Activated CD8-positive, alpha-beta memory T cell treated with anti-CD3 and anti-CD28 coated beads, Interleukin-2, amount 50 U/mL, for 24 hours (primary cell): ENCODE measurements at regions not wholly inside any gene's neighbourhood (a gene's known extent, or its start where the extent isn't known, plus 50 kb on each side); places are given as distances from the start of the nearest gene placed in this dataset.

Experiments
- DNase-seq: peaks from one replicate; pipeline ENCODE4 v3.0.0-alpha.2; 2020; ENCODE audit errors: extremely low read depth

DNA sequence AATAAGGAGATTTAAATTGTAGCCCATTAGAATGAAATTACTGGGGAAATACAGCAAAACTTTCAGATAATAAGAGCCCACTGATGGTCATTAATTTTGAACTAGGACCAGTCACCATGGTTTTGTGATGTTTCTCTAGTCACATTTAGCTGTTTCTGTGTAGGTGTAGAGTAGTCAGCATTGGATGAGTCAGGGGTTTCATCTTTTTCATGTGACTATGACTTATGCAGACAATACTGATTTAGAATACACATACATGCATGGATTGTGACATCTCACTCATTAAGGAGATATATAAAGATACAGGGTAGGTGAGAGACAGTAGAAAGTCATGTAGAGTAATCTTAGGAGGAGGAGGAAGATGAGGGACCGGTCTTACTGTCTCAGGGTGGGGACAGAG is 1192.7 kb downstream of the KCNT2 start:
- DNase-seq = no peak

DNA sequence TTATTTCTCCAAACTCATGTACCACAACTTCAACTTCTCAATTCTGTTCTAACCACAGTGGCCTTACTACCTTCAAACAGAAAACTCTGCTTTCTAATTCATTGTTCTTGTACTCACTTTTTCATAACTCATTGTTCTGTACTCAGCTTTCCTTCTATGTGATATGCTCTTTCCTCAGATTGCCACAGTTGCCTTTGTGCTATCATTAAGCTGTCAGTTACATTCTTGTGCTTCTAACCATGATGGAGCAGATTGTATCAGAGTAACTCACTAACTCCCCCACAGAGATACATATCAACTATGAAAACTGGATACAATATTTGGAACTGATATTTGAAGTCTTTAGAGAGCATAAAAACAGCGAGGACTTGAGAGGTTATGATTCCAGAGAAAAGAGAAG is 1213.7 kb downstream of the KCNT2 start:
- no peak for DNase-seq

DNA sequence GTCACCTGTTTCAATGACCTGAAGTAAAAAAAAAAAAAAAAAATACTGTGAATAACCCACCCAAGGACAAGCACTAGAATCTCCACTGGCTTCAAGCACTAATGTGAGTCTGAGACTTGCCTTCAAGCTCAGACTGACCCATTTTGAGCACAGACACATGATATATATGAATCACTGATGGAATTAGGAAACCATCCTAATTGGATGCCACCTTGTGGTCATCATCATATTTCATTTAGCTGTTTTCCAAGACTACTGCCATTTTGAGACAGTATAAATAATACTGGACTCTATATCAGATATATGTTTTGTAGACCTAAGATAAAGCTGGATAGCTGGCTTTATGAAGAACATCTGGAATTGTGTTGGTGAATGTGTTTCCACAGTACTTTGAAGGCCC is 1232.0 kb downstream of the KCNT2 start:
- no peak for DNase-seq

DNA sequence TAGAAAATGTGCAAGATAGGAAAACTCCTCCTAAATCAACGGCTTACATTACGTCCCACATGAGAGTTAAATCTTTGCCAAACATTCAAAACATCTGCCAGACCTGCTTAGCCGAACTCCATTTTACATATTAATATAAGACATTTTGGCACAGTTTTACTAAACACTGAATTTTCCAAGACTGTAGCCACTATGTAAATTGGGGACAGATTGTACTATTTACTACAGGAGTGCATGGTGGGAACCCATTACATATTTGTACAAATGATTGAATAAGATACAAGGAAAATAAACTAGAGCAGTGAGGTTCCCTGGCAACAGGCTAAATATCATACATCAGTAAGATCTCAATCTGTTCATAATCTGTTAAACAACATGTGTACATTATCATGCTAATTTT is 1234.4 kb downstream of the KCNT2 start:
- DNase-seq = no peak

DNA sequence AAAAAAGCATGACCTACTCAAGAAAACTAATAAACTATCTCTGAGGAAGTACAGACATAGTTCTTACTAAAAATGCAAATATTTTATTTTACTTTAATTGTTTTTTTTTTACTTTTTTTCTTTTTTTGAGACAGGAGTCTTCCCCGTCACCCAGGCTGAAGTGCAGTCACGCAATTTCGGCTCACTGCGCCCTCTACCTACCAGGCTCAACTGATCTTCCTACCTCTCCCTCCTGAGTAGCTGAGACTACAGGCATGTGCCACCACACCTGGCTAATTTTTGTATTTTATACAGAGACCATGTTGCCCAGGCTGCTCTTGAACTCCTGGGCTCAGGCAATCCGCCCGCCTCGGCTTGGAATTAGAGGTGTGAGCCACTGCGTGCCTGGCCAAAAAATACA is 1263.1 kb downstream of the KCNT2 start:
- no peak for DNase-seq

DNA sequence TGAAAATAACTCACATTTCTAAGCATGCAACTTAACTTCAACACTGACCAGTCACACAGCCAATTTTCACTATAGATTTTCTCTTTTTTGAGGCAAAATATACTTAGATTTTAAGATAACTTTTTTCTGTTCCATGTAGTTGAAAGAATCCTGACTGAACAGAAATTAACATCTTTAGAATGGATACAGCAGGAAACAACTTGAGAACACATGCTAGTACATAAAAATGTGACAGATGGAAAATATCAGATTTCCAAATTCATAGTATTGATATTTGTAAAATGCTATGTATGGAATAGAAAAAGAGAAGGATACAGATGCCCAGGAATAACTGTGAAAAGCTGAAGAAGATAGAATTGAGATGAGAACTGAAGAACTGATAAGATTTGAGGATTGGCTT is 1270.6 kb downstream of the KCNT2 start:
- no peak for DNase-seq

DNA sequence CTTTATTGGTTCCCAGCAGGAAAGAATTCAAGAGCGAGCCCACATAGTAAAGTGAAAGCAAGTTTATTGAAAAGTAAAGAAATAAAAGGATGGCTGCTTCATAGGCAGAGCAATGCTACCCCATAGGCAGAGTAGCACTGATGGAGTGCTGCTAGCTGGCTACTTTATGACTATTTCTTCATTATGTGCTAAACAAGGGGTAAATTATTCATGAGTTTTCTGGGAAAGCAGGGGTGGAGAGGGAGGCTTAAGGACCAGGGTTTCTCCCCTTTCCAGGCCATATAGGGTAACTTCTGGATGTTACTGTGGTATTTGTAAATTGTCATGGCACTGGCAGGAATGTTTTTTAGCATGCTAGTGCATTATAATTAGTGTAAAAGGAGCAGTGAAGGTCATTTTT is 1271.4 kb downstream of the KCNT2 start:
- no peak for DNase-seq

DNA sequence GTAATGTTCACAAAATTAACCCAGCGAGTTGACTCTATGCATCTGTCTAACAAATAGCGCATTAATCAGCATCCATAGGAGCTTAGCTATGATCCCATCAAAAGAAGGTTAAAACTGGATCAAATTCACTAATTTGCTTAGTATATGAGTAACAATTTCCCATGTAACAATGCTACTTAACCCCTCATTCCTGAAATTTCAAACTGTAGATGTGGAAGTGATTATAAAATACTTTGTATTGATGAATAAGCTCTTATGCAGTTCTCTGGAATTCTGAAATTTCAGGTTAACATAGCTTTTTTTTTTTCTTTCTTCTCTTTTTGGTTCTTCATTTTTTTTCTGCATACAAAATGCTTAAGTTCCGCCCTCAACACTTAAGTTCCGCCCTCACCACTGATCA is 1272.7 kb downstream of the KCNT2 start:
- DNase-seq = no peak

DNA sequence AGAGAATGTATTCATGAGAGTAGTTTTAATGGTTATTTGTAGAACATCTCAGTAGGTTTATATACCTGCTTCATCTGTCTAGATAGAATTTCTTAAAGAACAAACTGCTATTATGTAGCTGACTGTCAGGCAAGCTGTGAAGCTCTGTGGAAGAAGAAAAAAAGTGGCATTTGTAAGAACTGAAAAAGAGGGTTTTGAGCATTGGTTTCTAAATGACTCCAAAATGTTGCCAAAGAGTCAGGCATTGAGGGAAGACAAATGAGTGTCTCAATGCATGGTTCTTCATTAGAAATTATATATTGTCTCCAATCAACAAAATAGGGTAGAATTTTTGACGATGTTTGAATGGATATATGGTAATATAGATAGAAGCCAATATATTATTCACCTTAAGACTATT is 1276.1 kb downstream of the KCNT2 start:
- DNase-seq = no peak

DNA sequence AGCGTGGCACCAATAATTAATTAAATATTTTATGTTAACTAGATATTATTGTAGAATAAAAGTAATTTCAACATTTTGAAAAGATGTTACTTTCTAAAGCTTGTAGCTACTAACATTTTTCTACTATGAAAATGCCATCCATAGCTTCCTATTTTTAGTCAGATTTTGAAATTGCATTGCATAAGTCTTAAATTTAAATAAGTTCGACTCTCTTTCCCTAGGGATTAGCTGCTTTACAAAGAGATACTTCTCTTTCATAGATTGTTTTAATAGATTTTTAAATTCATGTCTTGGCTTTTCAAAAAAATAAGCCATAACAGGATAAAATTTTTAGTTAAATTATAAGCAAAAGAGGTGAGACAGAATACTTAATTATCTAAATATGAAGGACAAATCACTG is 1279.6 kb downstream of the KCNT2 start:
- no peak for DNase-seq

DNA sequence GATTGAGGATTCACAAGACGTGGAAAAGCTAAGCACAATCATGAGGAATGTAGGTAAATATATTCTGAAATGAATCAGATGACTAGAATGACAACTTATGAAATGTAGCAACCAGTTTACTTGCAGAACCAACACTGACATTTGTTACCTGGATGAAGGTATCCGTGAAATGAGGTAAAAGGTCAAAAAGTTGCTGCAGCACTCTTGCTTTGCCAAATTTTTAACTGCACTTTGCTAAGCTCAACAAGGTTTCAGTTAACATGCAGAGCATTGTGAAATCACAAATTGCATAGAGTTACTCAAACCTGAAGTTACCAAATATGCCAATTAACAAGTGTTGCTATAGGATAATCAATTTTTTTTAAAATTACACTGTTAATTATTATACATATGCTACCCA is 1280.1 kb downstream of the KCNT2 start:
- no peak for DNase-seq

DNA sequence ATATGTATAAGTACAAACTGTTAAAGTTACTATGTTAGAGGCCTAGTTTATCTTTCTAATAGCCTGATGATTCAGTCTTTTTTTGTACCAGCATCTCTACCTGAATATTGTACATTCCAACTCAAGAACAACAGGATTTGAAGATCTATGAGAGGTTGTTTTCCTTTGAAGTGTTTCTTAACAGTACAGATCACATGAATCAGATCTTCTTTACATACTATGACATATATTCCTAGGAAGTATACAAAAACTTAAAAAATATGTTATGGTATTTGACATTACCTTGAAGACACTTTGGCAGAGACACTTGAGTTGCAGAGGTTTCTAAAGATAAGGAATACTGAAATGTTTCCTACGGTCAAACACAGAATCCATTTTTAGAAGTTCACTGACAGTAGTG is 1280.9 kb downstream of the KCNT2 start:
- no peak for DNase-seq

DNA sequence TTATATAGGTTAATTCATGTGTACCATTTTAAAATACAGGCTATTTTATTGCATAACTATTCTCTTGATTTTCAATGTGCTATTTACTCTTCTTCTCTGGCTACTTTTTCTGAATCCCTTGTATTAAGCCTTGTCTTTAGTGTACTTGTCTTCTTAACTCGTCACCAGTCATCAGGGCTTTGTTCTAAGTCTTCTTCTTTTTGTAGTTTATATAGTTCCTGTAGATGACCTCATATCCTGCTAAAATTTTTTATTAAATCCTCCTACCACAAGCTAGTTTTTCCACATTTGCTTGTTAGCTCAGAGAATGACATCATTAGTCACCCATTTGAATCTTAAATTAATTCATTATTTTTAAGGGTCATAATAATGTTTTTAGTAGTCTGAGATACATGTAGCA is 1281.9 kb downstream of the KCNT2 start:
- no peak for DNase-seq

DNA sequence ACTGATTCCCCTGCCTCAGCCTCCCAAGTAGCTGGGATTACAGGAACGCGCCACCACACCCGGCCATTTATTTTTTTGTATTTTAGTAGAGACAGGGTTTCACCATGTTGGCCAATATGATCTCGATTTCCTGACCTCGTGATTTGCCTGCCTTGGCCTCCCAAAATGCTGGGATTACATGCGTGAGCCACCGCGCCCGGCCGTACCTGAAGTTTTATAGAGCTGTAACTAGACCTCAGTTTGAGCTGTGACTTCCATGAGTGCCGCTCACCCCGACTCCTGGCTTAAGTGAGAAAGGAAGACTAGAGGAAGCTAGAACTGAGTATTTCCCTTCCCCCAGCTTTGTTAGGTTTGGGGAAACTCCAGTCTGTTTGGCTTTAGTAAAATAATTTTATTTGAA is 1283.1 kb downstream of the KCNT2 start:
- no peak for DNase-seq

DNA sequence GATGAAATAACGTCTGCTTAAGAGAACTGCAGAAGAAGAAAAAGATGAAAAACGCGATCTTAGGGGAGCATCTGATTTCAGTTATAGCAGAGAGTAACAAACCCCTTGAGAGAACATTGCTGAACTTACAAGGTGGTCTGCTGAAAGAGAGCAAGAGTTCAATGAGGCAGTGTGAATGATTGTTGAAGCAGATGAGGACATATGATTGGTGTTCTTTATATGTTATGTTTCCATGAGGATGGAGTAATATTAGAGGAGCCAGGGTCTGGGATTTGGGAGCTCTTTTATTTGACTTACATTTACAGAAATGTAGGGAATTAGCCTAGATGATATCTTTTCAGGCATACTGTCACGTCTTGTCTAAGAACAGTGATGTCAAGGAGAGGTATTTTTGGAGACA is 1302.0 kb downstream of the KCNT2 start:
- no peak for DNase-seq

DNA sequence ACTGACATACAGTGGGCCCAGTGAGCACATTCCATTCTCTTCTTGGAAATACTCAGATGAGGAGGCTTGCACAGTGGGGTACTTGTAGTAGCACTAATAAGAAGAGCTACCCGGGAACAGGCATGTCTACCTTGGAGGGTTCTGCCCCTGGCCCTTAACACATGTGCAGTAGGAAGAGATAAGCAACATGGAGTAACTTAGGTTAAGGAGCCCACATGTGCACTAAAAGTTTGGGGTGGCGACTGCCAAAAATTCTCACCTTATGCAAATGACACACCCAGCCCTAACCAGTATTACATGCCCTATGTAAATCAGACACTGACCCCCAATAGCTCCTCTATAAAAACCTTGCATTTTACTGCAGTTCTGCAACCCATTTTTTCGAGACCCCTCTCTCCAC is 1313.3 kb downstream of the KCNT2 start:
- DNase-seq = no peak

DNA sequence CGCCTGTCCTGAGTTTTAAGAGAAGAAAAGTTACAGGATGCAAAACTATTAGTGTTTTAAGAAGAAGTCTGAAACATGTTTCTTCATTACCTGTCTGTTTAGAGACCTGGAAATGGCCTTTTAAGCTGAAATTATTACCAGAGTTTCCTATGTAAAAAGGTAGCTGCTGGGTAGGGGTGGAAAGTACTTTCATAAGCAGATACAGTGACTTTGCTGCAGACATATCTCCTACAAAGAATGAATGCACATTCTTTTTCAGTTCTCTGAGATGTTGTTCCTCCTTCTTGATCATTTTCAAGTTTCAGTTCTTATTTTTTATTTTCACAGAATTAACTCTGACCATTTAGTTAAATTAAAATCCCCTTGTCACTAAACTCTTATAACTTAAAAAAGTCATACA is 1329.6 kb downstream of the KCNT2 start:
- DNase-seq = no peak

DNA sequence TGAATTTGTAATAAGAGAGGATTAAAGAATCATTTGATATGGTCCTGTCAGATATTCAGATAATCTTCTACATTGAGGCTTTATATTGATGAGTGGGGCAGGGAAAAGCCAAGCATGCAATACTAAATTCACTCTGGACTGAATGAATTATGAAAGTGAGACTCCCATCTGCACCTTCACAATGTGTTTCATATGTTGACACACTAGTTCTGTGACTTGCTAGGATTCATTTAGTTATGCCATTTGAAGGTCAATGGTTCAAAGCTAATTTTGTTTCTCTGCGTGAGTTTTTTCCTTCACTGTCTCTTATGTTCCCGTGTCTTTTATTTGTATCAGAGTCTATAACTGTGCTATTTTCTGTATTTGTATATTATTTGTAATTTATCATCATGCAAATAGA is 1332.5 kb downstream of the KCNT2 start:
- DNase-seq = no peak

DNA sequence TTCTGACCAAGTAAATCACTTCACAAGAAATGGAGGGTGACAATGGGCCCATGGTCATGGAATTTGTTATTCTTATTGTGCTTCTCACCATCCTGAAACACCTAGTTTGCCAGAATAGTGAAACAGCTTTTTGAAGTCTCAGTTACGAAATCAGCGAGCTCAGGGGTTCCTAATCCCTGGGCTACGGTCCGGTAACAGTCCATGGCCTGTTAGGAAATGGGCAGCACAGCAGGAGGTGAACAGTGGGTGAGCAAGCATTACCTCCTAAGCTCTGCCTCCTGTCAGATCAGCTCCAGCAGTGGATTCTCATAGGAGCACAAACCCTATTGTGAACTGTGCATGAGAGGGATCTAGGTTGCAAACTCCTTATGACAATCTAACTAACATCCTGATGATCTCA is 1356.3 kb downstream of the KCNT2 start:
- DNase-seq = no peak

DNA sequence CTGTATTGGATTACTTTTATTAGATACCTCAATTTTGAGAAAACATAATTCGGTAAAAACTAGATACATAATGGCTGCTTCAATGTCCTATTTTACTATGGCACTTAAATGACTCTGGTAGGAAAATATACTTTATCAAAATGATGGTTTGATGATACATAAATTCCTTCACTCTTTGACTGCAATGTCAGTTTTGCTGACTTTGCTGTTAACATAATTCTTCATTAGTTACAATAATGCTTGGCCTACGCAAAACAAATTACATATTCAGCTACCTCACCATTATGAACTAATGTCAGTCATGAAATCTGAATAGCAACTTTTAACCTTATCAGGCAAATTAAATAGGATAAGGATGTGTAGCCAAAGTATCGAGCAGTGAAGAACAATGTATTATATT is 1364.7 kb downstream of the KCNT2 start:
- no peak for DNase-seq

DNA sequence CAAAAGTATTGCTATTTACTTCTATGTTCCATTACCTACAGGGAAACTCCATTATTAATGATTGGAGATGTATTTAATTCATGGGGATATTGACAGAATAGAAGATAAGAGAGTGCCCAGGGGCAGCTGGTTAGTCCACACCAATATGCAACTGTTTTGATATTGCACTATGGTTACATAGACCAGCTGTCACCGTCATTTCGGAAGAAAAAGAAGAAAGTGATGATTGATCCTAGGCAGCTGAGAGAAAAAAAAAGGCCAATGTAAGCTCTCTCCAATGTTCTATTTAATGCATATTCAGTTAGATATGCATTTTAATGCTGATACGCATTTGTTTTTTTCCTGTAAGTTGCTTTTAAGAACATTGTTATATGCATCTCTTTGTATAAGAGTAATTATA is 1367.2 kb downstream of the KCNT2 start:
- DNase-seq = no peak

DNA sequence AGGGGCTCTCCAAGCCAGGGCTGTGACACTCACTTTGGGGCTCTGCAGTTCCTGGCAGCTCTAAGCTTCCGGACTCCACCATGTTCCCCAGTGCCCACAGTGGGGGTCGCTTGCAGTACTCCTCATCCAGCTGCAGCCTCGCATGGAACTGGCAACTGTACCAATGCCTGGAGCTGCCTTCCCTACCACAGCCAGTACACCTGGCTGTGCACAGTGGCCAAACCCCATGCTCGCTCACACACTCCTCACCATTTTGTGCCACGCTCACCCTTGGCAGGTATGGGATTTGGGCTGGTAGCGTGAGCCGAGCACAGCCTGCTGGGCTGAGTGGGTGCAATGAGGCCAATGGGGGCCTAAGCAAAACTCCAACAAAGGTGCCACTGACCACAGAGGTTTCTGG is 1369.9 kb downstream of the KCNT2 start:
- no peak for DNase-seq

DNA sequence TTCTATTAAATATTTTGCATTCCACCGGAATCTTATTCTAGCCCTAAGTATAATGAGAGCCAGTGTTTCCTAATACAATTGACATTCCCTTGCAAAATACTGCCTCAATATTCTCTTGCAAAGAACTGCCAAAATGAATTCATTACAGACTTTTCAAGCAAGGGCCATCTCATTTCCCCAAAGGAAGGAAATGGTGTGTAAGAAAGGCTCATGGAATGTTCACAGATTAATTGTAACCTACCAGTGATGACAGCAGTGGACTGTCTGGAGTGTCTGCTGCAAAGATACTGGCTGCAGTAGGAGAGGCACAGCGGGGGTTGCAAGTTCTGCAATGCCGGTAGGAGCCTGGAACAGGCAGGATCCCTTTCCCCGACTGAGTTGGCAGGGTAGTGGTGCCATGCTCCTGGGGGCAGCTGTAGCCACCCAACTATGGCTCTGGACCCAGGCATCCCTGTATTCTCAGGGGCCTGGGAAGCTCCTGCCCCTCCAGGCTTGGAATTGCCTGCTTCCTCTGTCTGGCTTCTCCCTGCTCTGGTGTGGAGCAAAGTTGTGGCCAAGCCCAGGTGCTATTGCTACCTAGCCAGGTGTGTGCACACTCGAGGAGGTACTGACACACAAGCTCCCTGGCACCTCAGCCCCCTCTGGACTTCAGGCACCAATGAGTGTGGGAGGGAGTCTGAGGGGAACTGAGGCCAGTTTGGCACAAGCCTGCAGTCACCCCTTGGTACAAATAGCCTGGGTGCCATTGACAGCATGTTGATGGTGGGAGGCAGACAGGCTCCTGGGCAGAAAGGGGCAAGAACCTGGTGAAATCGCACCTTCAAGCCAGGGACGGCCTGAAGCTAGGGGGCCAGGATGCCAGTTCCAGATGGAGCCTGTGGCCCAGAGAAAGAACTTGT is 1371.0 kb downstream of the KCNT2 start:
- no peak for DNase-seq
